ENCODE measurements at regions not wholly inside any gene's neighbourhood (a gene's known extent, or its start where the extent isn't known, plus 50 kb on each side); places are given as distances from the start of the nearest gene placed in this dataset.

DNA sequence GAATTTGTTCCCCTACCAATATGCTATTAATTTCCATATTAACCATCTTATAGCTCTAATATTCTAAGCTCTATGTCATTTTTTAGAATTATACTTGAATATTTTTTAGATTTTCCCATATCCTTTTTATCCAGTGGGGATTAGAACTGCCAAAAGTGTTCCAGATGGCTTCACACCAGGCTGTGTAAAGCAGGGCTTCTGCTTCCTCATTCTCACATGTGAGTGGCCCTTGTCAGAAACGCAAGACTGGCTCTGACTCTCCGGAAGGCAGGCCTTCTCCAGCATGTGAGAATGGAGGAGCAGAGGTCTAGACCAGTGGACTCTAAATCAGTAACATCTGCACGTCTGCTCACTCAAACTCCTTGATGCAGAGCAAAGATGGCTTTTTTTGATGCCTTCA lies 650.1 kb downstream of the FGF9 start:
- 95% methylated on average over 3 of the region's 3 CpGs for WGBS
- 0 out of 2 replicates have a peak, but pooled peaks cover 2% of the 10 kb centered on the region for H3K9me3 ChIP-seq (ENCODE audit: insufficient read depth, low read depth, low read length)
- H3K36me3 ChIP-seq (ENCODE audit: insufficient read depth, low read length): no peaks in the 10 kb centered on the region
- no peak overlapping the region for H3K4me3 ChIP-seq (ENCODE audit: low read length)
- peaks cover 8% of the 10 kb centered on the region for H3K4me1 ChIP-seq (ENCODE audit: insufficient read depth, low read length)
- H3K9ac ChIP-seq (ENCODE audit: low read depth, low read length): no peak overlapping the region
- no peaks in the 10 kb centered on the region for H3K27me3 ChIP-seq (ENCODE audit: insufficient read depth, low read length)
- H3K27ac ChIP-seq (ENCODE audit: low read depth, low read length): no peak overlapping the region

DNA sequence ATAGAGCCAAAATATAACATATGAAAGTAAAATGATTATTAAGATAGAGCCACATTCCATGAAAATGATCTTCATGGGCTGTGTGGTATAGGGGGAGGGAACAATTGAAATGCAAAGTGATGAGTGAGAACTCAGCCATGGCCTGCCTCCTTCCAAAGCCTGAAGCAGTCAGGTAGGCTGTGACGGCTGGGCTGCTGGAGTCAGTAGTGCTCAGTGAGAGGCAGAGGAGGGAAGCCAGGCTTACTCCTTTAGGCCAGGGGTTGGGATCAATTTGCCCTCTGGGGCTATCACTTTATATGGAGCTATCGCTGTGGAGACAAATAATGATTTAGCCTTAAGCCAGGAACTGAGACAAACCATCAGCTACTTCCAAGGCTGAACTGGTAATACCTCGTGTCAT lies 654.9 kb downstream of the FGF9 start:
- WGBS: 52% methylated on average over 3 of the region's 3 CpGs
- H3K36me3 ChIP-seq (ENCODE audit: insufficient read depth, low read length): no peaks in the 10 kb centered on the region

DNA sequence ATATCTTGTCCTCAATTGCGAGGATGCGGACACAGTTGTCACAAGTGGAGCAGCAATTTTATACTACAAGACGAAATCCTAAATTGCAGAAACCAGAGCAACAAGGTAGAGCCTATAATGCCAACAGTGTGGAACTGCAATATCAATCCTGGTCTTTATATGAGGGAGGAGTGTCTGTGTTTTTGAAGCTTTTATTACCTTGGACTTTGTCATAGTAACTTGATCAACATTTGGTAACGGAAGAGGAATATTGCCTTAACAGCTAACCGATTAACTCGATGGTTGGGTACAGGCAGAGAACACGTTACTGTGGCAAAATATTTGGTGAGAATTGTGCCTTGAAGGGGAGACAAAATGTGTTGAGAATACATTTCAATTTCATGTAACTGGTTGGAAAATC lies 661.5 kb downstream of the FGF9 start:
- H3K4me1 ChIP-seq (ENCODE audit: insufficient read depth, low read length): no peaks in the 10 kb centered on the region
- no peak overlapping the region for H3K9ac ChIP-seq (ENCODE audit: low read depth, low read length)
- H3K4me3 ChIP-seq (ENCODE audit: low read length): no peak overlapping the region
- H3K36me3 ChIP-seq (ENCODE audit: insufficient read depth, low read length): no peaks in the 10 kb centered on the region
- no peaks in the 10 kb centered on the region for H3K27me3 ChIP-seq (ENCODE audit: insufficient read depth, low read length)
- no peak overlapping the region for H3K27ac ChIP-seq (ENCODE audit: low read depth, low read length)
- no peaks in the 10 kb centered on the region for H3K9me3 ChIP-seq (ENCODE audit: insufficient read depth, low read depth, low read length)
- WGBS: 99% methylated on average over 7 of the region's 7 CpGs

More for the DNA sequence above, 654.9 kb downstream of the FGF9 start:
- Histone ChIP-seq H3K27ac (ENCODE audit: low read depth, low read length) (peak overlapping the region; percentile 45; the same call in 1 of the 2 replicates), H3K4me3 (ENCODE audit: low read length) (no peak overlapping the region), H3K9ac (ENCODE audit: low read depth, low read length) (no peak overlapping the region), H3K9me3 (ENCODE audit: insufficient read depth, low read depth, low read length) (no peaks in the 10 kb centered on the region), H3K4me1 (ENCODE audit: insufficient read depth, low read length) (peaks cover 11% of the 10 kb centered on the region), H3K27me3 (ENCODE audit: insufficient read depth, low read length) (no peaks in the 10 kb centered on the region)

DNA sequence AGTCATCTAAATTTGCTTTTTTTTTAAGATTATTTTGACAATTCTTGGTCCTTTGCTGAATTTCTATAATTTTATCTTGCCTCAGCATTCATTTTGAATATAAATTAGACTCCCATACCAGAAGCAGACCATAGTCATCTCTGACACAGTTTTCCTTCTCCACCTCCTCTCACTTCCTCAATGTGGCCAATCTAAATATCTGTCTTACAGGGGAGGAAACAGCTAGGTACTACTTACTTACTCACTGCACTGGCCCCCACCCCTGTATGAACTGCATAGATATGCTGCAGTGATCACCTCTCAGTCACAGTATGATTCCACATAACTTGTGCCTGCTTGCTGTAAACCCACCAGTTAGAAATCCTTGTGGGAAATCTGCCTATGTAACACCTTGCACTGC lies 665.6 kb downstream of the FGF9 start:
- no peaks in the 10 kb centered on the region for H3K4me1 ChIP-seq (ENCODE audit: insufficient read depth, low read length)
- no peak overlapping the region for H3K4me3 ChIP-seq (ENCODE audit: low read length)
- H3K36me3 ChIP-seq (ENCODE audit: insufficient read depth, low read length): no peaks in the 10 kb centered on the region
- H3K27ac ChIP-seq (ENCODE audit: low read depth, low read length): no peak overlapping the region
- H3K27me3 ChIP-seq (ENCODE audit: insufficient read depth, low read length): no peaks in the 10 kb centered on the region
- H3K9ac ChIP-seq (ENCODE audit: low read depth, low read length): no peak overlapping the region
- peaks cover 4% of the 10 kb centered on the region; the same call in 1 of the 2 replicates for H3K9me3 ChIP-seq (ENCODE audit: insufficient read depth, low read depth, low read length)

DNA sequence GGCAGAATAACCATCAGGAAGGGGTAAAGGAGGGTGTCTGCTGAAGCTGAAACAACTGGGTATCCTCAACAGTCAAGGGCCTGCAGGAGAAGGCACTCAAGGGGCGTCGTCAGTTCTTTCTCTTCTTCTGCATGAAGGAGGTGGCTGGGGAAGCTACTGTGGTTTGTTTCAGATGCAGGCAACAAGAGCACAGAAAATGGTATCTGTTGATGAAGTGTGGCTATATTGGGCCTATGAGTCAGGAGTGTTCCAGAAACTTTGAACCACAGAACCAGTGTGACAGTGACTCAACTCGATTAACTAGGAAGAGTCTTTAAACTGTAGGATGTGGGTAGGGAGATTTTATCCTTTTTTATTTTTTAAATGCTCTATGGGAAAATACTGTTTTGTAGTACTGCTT lies 686.3 kb downstream of the FGF9 start:
- H3K27me3 ChIP-seq (ENCODE audit: insufficient read depth, low read length): no peaks in the 10 kb centered on the region
- no peak overlapping the region for H3K4me3 ChIP-seq (ENCODE audit: low read length)
- no peaks in the 10 kb centered on the region for H3K36me3 ChIP-seq (ENCODE audit: insufficient read depth, low read length)
- WGBS: 95% methylated on average over 3 of the region's 3 CpGs
- H3K4me1 ChIP-seq (ENCODE audit: insufficient read depth, low read length): no peaks in the 10 kb centered on the region
- no peaks in the 10 kb centered on the region for H3K9me3 ChIP-seq (ENCODE audit: insufficient read depth, low read depth, low read length)
- no peak overlapping the region for H3K9ac ChIP-seq (ENCODE audit: low read depth, low read length)
- H3K27ac ChIP-seq (ENCODE audit: low read depth, low read length): no peak overlapping the region

DNA sequence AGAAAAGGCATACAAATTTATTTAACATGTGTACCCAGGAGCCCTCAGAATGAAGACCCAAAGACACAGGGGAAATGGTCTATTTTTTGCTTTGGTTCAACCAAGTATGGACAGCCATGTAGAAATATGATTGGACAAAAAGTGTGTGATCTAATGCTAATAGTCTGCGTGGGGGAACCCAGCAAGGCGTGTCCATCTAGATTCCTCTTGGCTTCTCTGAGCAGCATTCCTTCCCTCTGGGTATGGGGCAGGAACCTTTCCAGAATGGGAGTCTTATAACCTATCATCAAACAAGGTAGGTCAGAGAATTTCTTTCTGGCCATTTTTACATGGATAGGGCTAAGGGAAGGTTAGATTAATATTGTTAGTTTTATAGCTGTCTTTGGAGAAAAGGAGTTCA lies 698.2 kb downstream of the FGF9 start:
- no peaks in the 10 kb centered on the region for H3K27me3 ChIP-seq (ENCODE audit: insufficient read depth, low read length)
- H3K9me3 ChIP-seq (ENCODE audit: insufficient read depth, low read depth, low read length): peaks cover 43% of the 10 kb centered on the region
- H3K4me3 ChIP-seq (ENCODE audit: low read length): no peak overlapping the region
- H3K9ac ChIP-seq (ENCODE audit: low read depth, low read length): no peak overlapping the region
- no peaks in the 10 kb centered on the region for H3K36me3 ChIP-seq (ENCODE audit: insufficient read depth, low read length)
- H3K4me1 ChIP-seq (ENCODE audit: insufficient read depth, low read length): peaks cover 22% of the 10 kb centered on the region
- peak overlapping the region; percentile 84; the same call in 1 of the 2 replicates for H3K27ac ChIP-seq (ENCODE audit: low read depth, low read length)
- WGBS: 84% methylated on average over 2 of the region's 2 CpGs

DNA sequence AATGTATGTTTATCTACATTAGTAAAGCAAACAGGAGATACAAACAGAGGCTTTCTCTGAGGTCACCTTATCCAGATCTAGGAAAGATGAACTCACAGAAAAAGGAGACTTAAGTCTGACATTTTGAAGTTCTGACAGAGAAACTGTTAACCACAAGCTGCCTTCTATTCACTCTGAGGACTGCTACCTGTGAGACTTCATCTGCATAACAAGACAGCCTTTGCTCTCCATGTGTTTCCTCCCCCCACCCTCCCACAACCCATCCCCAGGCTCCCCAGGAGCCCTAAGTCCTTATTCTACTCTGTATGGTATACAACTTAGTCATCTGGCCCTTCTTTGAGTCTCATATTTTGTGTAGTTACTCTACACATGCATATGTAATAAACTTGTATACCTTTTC lies 699.0 kb downstream of the FGF9 start:
- no peak overlapping the region for H3K4me3 ChIP-seq (ENCODE audit: low read length)
- peak overlapping the region; percentile 84 for H3K27ac ChIP-seq (ENCODE audit: low read depth, low read length)
- no peak overlapping the region for H3K9ac ChIP-seq (ENCODE audit: low read depth, low read length)
- peaks cover 36% of the 10 kb centered on the region for H3K9me3 ChIP-seq (ENCODE audit: insufficient read depth, low read depth, low read length)
- no peaks in the 10 kb centered on the region for H3K27me3 ChIP-seq (ENCODE audit: insufficient read depth, low read length)
- H3K4me1 ChIP-seq (ENCODE audit: insufficient read depth, low read length): peaks cover 22% of the 10 kb centered on the region
- H3K36me3 ChIP-seq (ENCODE audit: insufficient read depth, low read length): no peaks in the 10 kb centered on the region

DNA sequence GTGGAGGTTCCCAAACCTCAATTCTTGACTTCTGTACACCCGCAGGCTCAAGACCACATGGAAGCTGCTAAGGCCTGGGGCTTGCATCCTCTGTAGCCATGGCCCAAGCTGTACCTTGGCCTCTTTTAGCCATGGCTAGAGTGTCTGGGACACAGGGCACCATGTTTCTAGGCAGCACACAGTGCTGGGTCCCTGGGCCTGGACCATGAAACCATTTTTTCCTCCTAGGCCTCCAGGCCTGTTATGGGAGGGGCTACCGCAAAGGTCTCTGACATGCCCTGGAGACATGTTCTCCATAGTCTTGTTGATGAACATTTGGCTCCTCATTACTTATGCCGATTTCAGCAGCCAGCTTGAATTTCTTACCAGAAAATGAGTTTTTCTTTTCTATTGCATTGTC lies 701.4 kb downstream of the FGF9 start:
- Histone ChIP-seq H3K4me3 (ENCODE audit: low read length) (no peak overlapping the region), H3K27me3 (ENCODE audit: insufficient read depth, low read length) (no peaks in the 10 kb centered on the region), H3K36me3 (ENCODE audit: insufficient read depth, low read length) (no peaks in the 10 kb centered on the region), H3K27ac (ENCODE audit: low read depth, low read length) (no peak overlapping the region), H3K9ac (ENCODE audit: low read depth, low read length) (no peak overlapping the region), H3K9me3 (ENCODE audit: insufficient read depth, low read depth, low read length) (peaks cover 33% of the 10 kb centered on the region), H3K4me1 (ENCODE audit: insufficient read depth, low read length) (peaks cover 22% of the 10 kb centered on the region)
- WGBS: 95% methylated on average over 3 of the region's 3 CpGs

DNA sequence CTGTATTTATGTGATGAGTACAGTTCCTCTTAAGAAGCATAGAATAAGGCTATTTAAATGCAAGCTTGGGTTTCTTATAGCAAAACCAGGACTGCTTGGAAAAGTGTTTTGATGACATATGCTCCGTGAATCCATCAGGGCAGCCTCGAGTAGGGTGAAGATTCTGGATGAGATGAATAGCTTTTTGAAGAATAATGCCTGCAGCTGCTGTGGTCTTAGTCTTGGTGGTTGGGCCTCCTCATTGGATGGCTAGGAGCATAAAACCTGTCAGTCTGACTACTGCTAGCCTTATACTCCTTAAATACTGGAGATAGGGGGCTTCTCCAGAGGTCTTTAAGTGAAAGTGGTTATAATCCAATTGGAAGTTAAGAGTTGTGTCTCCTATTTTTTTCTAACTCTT lies 704.3 kb downstream of the FGF9 start:
- no peaks in the 10 kb centered on the region for H3K27me3 ChIP-seq (ENCODE audit: insufficient read depth, low read length)
- WGBS: 96% methylated on average over 2 of the region's 2 CpGs
- no peak overlapping the region for H3K9ac ChIP-seq (ENCODE audit: low read depth, low read length)

DNA sequence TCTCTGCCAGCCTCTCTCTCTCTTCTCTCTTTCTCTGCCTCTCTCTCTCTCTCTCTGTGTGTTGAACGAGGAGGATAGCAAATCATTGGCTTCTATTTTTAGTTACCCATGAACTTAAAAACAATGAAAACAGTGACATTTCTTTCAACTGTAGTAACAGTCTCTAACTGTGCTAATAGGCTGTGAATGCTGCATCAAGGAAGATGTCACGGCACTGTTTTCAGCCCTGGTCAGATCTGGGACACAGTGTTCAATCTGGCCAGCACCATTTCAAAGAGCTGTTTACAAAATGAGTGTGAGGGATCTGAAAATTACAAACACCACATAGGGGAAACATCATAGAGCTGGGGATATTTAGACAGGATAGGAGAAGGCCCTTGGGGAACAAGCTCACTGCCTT lies 717.0 kb downstream of the FGF9 start:
- H3K4me3 ChIP-seq (ENCODE audit: low read length): no peak overlapping the region
- H3K27ac ChIP-seq (ENCODE audit: low read depth, low read length): no peak overlapping the region
- no peaks in the 10 kb centered on the region for H3K36me3 ChIP-seq (ENCODE audit: insufficient read depth, low read length)
- no peaks in the 10 kb centered on the region for H3K4me1 ChIP-seq (ENCODE audit: insufficient read depth, low read length)
- 96% methylated on average over 2 of the region's 2 CpGs for WGBS
- H3K9me3 ChIP-seq (ENCODE audit: insufficient read depth, low read depth, low read length): no peaks in the 10 kb centered on the region
- no peaks in the 10 kb centered on the region for H3K27me3 ChIP-seq (ENCODE audit: insufficient read depth, low read length)
- no peak overlapping the region for H3K9ac ChIP-seq (ENCODE audit: low read depth, low read length)

More for the DNA sequence above, 704.3 kb downstream of the FGF9 start:
- Histone ChIP-seq H3K9me3 (ENCODE audit: insufficient read depth, low read depth, low read length) (peaks cover 47% of the 10 kb centered on the region), H3K4me1 (ENCODE audit: insufficient read depth, low read length) (0 out of 2 replicates have a peak, but pooled peaks cover 2% of the 10 kb centered on the region), H3K36me3 (ENCODE audit: insufficient read depth, low read length) (no peaks in the 10 kb centered on the region), H3K4me3 (ENCODE audit: low read length) (no peak overlapping the region), H3K27ac (ENCODE audit: low read depth, low read length) (no peak overlapping the region)

DNA sequence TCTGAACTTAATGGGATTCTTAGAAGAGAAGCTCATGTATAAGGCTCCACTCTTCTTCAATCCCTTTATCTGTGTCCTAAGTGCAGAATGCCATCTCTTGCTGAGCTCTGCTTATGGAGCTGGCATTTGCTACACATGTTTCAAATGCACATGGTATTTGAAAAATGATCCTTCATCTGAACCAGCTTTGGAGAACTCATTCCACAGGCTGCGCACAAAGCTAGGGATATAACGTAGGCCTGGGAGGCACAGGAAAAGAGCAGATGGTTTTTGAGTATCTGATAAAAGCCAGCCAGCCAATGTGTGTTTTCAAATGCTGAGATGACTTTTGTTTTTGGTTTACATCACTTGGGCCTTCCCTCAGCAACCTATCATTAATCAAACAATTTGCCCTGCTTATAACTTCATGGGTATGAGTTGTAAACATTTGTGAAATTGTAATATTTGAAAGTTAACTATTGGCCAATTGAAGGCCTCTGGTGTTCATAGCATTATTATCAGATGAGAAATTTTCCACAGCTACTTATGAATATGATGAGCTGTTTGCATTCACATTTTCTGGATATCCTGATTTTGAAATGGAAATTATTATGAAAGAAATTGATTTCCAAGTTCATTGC lies 729.0 kb downstream of the FGF9 start:
- WGBS: 96% methylated on average over 2 of the region's 2 CpGs
- no peak overlapping the region for H3K27ac ChIP-seq (ENCODE audit: low read depth, low read length)

DNA sequence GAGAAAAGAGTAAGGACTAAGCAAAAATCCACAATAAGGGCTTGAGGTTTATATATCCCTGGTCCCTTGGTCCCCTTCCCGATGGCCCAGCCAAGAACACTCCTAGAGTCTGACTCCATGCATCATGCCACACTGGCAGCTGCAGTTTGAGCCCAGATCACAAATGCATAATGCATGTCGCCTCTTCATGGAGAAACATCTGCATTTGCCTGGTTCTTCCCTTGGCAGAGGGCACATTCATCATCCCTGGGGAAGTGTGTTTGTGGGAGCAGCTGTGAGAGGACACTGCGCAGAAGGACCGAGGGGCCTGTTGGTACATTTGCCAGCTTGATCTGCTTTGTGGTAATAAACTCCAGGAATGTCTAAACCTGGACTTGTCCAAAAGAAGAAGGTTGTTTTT lies 731.8 kb downstream of the FGF9 start:
- H3K36me3 ChIP-seq (ENCODE audit: insufficient read depth, low read length): no peaks in the 10 kb centered on the region
- H3K9me3 ChIP-seq (ENCODE audit: insufficient read depth, low read depth, low read length): no peaks in the 10 kb centered on the region
- no peak overlapping the region for H3K9ac ChIP-seq (ENCODE audit: low read depth, low read length)
- H3K27me3 ChIP-seq (ENCODE audit: insufficient read depth, low read length): no peaks in the 10 kb centered on the region
- no peak overlapping the region for H3K4me3 ChIP-seq (ENCODE audit: low read length)
- 97% methylated on average over 4 of the region's 4 CpGs for WGBS
- no peak overlapping the region for H3K27ac ChIP-seq (ENCODE audit: low read depth, low read length)
- H3K4me1 ChIP-seq (ENCODE audit: insufficient read depth, low read length): peaks cover 10% of the 10 kb centered on the region; the same call in 1 of the 2 replicates

More for the DNA sequence above, 729.0 kb downstream of the FGF9 start:
- H3K4me1 ChIP-seq (ENCODE audit: insufficient read depth, low read length): peaks cover 6% of the 10 kb centered on the region; the same call in 1 of the 2 replicates
- H3K36me3 ChIP-seq (ENCODE audit: insufficient read depth, low read length): no peaks in the 10 kb centered on the region
- no peaks in the 10 kb centered on the region for H3K9me3 ChIP-seq (ENCODE audit: insufficient read depth, low read depth, low read length)
- no peaks in the 10 kb centered on the region for H3K27me3 ChIP-seq (ENCODE audit: insufficient read depth, low read length)
- H3K9ac ChIP-seq (ENCODE audit: low read depth, low read length): no peak overlapping the region
- H3K4me3 ChIP-seq (ENCODE audit: low read length): no peak overlapping the region
